Keratinocyte (primary cell): ENCODE measurements at regions not wholly inside any gene's neighbourhood (a gene's known extent, or its start where the extent isn't known, plus 50 kb on each side); places are given as distances from the start of the nearest gene placed in this dataset.

Experiments used
- CTCF ChIP-seq, 3 experiments: IDR thresholded peaks in 1 of 3; conservative IDR thresholded peaks in 1 of 3; optimal IDR thresholded peaks in 1 of 3; 2 replicates in 2 of 3; 3 replicates in 1 of 3; pipeline versions ENCODE3 to v1.5.1; 2011; ENCODE audit warnings: low read length in 3 of 3, mild to moderate bottlenecking in 3 of 3, moderate library complexity in 2 of 3, control low read depth in 1 of 3, inconsistent platforms in 1 of 3; ENCODE audit not compliant: insufficient read depth in 2 of 3; ENCODE audit errors: extremely low read depth in 1 of 3
- EZH2 ChIP-seq: IDR thresholded peaks from one replicate; pipeline ENCODE4 v1.6.1; 2012; ENCODE audit warnings: inconsistent platforms, mild to moderate bottlenecking, low read length, moderate library complexity

GRCh38 chr16:58820411-58820810 lies 86.3 kb upstream of the GOT2 start:
- TF ChIP-seq CTCF (optimal IDR thresholded peaks at IDR 0.05 in 1 of 3, IDR thresholded peaks at IDR 0.05 in 1 of 3, conservative IDR thresholded peaks at IDR 0.05 in 1 of 3; ENCODE audit: extremely low read depth in 1 of 3, insufficient read depth in 2 of 3, low read length in 3 of 3) (no peak), EZH2 (no peak)
